ENCODE measurements at regions not wholly inside any gene's neighbourhood (a gene's known extent, or its start where the extent isn't known, plus 50 kb on each side); places are given as distances from the start of the nearest gene placed in this dataset.
"Not testable (repeated sequence)": the region's sequence is repeated elsewhere in the genome, so short reads cannot be mapped to it uniquely, and the experiment has no call there.

GRCh38 chr17:45554479-45554878 lies 64.0 kb upstream of the PLEKHM1 start:
- WGBS, 2 donors (ENCODE audit: extremely low coverage in 2 of 2, insufficient read length in 2 of 2, insufficient replicate concordance in 1 of 2) = no CpG with 5 or more reads among the region's 1 CpG
- H3K18ac ChIP-seq (ENCODE audit: low read length); H3K23ac ChIP-seq (ENCODE audit: low read depth, low read length, poor library complexity); H3K4me3 ChIP-seq (ENCODE audit: low read length in 2 of 2); H4K8ac ChIP-seq (ENCODE audit: low read depth, low read length); H3K36me3 ChIP-seq (replicated peaks in 1 of 2; ENCODE audit: control insufficient read depth in 2 of 2, insufficient read depth in 2 of 2, low read length in 2 of 2); H4K91ac ChIP-seq (ENCODE audit: low read depth, low read length, poor library complexity); H3K9me3 ChIP-seq (replicated peaks in 1 of 2; ENCODE audit: control insufficient read depth in 2 of 2, insufficient read depth in 1 of 2, low read depth in 1 of 2, low read length in 2 of 2); H3K9ac ChIP-seq (ENCODE audit: low read depth, low read length, poor library complexity); H3K27ac ChIP-seq (replicated peaks; ENCODE audit: low read length); DNase-seq (ENCODE audit: low spot score); H3K14ac ChIP-seq (ENCODE audit: low read length); H3K4me2 ChIP-seq (ENCODE audit: insufficient read depth, low read length, poor library complexity, severe bottlenecking); H2BK5ac ChIP-seq (ENCODE audit: low read length); H2BK120ac ChIP-seq (ENCODE audit: low read depth, low read length); H2AK5ac ChIP-seq (ENCODE audit: low read depth, low read length); H3K79me1 ChIP-seq (ENCODE audit: low read depth, low read length); H3K4me1 ChIP-seq (ENCODE audit: control insufficient read depth in 2 of 2, insufficient read depth in 1 of 2, low read depth in 1 of 2, low read length in 2 of 2); H2BK15ac ChIP-seq (ENCODE audit: low read length); H2BK12ac ChIP-seq (ENCODE audit: low read length); H3K4ac ChIP-seq (ENCODE audit: low read length); H2AFZ ChIP-seq (ENCODE audit: low read length); H3K27me3 ChIP-seq (ENCODE audit: control insufficient read depth in 3 of 3, insufficient read depth in 3 of 3, low read depth in 1 of 3, low read length in 3 of 3): not testable (repeated sequence)

- H3K4me3 ChIP-seq (ENCODE audit: low read length in 2 of 2); H3K9me3 ChIP-seq (replicated peaks in 1 of 2; ENCODE audit: control insufficient read depth in 2 of 2, insufficient read depth in 1 of 2, low read depth in 1 of 2, low read length in 2 of 2); H3K14ac ChIP-seq (ENCODE audit: low read length); H2BK5ac ChIP-seq (ENCODE audit: low read length); H3K4me2 ChIP-seq (ENCODE audit: insufficient read depth, low read length, poor library complexity, severe bottlenecking); DNase-seq (ENCODE audit: low spot score); H2BK15ac ChIP-seq (ENCODE audit: low read length); H3K9ac ChIP-seq (ENCODE audit: low read depth, low read length, poor library complexity); H2AK5ac ChIP-seq (ENCODE audit: low read depth, low read length); H3K27ac ChIP-seq (replicated peaks; ENCODE audit: low read length); H3K79me1 ChIP-seq (ENCODE audit: low read depth, low read length); H3K27me3 ChIP-seq (ENCODE audit: control insufficient read depth in 3 of 3, insufficient read depth in 3 of 3, low read depth in 1 of 3, low read length in 3 of 3); H4K91ac ChIP-seq (ENCODE audit: low read depth, low read length, poor library complexity); H2BK12ac ChIP-seq (ENCODE audit: low read length); H3K4ac ChIP-seq (ENCODE audit: low read length); H3K36me3 ChIP-seq (replicated peaks in 1 of 2; ENCODE audit: control insufficient read depth in 2 of 2, insufficient read depth in 2 of 2, low read length in 2 of 2); H3K18ac ChIP-seq (ENCODE audit: low read length); H2AFZ ChIP-seq (ENCODE audit: low read length); H3K23ac ChIP-seq (ENCODE audit: low read depth, low read length, poor library complexity); H2BK120ac ChIP-seq (ENCODE audit: low read depth, low read length); H4K8ac ChIP-seq (ENCODE audit: low read depth, low read length); H3K4me1 ChIP-seq (ENCODE audit: control insufficient read depth in 2 of 2, insufficient read depth in 1 of 2, low read depth in 1 of 2, low read length in 2 of 2): not testable (repeated sequence)
- no CpG with 5 or more reads among the region's 1 CpG for WGBS, 2 donors (ENCODE audit: extremely low coverage in 2 of 2, insufficient read length in 2 of 2, insufficient replicate concordance in 1 of 2)
Observed at GRCh38 chr17:45558821-45559220, 68.3 kb upstream of the PLEKHM1 start.

- not testable (repeated sequence) for H3K23ac ChIP-seq (ENCODE audit: low read depth, low read length, poor library complexity); H4K8ac ChIP-seq (ENCODE audit: low read depth, low read length); H3K4me2 ChIP-seq (ENCODE audit: insufficient read depth, low read length, poor library complexity, severe bottlenecking); H2BK15ac ChIP-seq (ENCODE audit: low read length); H3K9me3 ChIP-seq (replicated peaks in 1 of 2; ENCODE audit: control insufficient read depth in 2 of 2, insufficient read depth in 1 of 2, low read depth in 1 of 2, low read length in 2 of 2); H3K27me3 ChIP-seq (ENCODE audit: control insufficient read depth in 3 of 3, insufficient read depth in 3 of 3, low read depth in 1 of 3, low read length in 3 of 3); H3K14ac ChIP-seq (ENCODE audit: low read length); H2AFZ ChIP-seq (ENCODE audit: low read length); H2AK5ac ChIP-seq (ENCODE audit: low read depth, low read length); H2BK12ac ChIP-seq (ENCODE audit: low read length); DNase-seq (ENCODE audit: low spot score); H3K4ac ChIP-seq (ENCODE audit: low read length); H3K4me1 ChIP-seq (ENCODE audit: control insufficient read depth in 2 of 2, insufficient read depth in 1 of 2, low read depth in 1 of 2, low read length in 2 of 2); H3K9ac ChIP-seq (ENCODE audit: low read depth, low read length, poor library complexity); H2BK120ac ChIP-seq (ENCODE audit: low read depth, low read length); H3K4me3 ChIP-seq (ENCODE audit: low read length in 2 of 2); H2BK5ac ChIP-seq (ENCODE audit: low read length); H3K27ac ChIP-seq (replicated peaks; ENCODE audit: low read length); H4K91ac ChIP-seq (ENCODE audit: low read depth, low read length, poor library complexity); H3K79me1 ChIP-seq (ENCODE audit: low read depth, low read length); H3K36me3 ChIP-seq (replicated peaks in 1 of 2; ENCODE audit: control insufficient read depth in 2 of 2, insufficient read depth in 2 of 2, low read length in 2 of 2); H3K18ac ChIP-seq (ENCODE audit: low read length)
- WGBS, 2 donors (ENCODE audit: extremely low coverage in 2 of 2, insufficient read length in 2 of 2, insufficient replicate concordance in 1 of 2) = no CpG with 5 or more reads among the region's 4 CpGs
Observed at GRCh38 chr17:45562868-45563267, 72.3 kb upstream of the PLEKHM1 start.

GRCh38 chr17:45563283-45563682 lies 72.8 kb upstream of the PLEKHM1 start:
- not testable (repeated sequence) for H2BK12ac ChIP-seq (ENCODE audit: low read length); H2BK120ac ChIP-seq (ENCODE audit: low read depth, low read length); H3K4me3 ChIP-seq (ENCODE audit: low read length in 2 of 2); H3K9me3 ChIP-seq (replicated peaks in 1 of 2; ENCODE audit: control insufficient read depth in 2 of 2, insufficient read depth in 1 of 2, low read depth in 1 of 2, low read length in 2 of 2); H3K36me3 ChIP-seq (replicated peaks in 1 of 2; ENCODE audit: control insufficient read depth in 2 of 2, insufficient read depth in 2 of 2, low read length in 2 of 2); H3K79me1 ChIP-seq (ENCODE audit: low read depth, low read length); H3K27me3 ChIP-seq (ENCODE audit: control insufficient read depth in 3 of 3, insufficient read depth in 3 of 3, low read depth in 1 of 3, low read length in 3 of 3); H3K4me2 ChIP-seq (ENCODE audit: insufficient read depth, low read length, poor library complexity, severe bottlenecking); H3K9ac ChIP-seq (ENCODE audit: low read depth, low read length, poor library complexity); H2BK5ac ChIP-seq (ENCODE audit: low read length); H4K8ac ChIP-seq (ENCODE audit: low read depth, low read length); H3K27ac ChIP-seq (replicated peaks; ENCODE audit: low read length); H3K18ac ChIP-seq (ENCODE audit: low read length); H3K23ac ChIP-seq (ENCODE audit: low read depth, low read length, poor library complexity); DNase-seq (ENCODE audit: low spot score); H2AFZ ChIP-seq (ENCODE audit: low read length); H3K4ac ChIP-seq (ENCODE audit: low read length); H2BK15ac ChIP-seq (ENCODE audit: low read length); H3K14ac ChIP-seq (ENCODE audit: low read length); H4K91ac ChIP-seq (ENCODE audit: low read depth, low read length, poor library complexity); H3K4me1 ChIP-seq (ENCODE audit: control insufficient read depth in 2 of 2, insufficient read depth in 1 of 2, low read depth in 1 of 2, low read length in 2 of 2); H2AK5ac ChIP-seq (ENCODE audit: low read depth, low read length)
- WGBS, 2 donors (ENCODE audit: extremely low coverage in 2 of 2, insufficient read length in 2 of 2, insufficient replicate concordance in 1 of 2) = no CpG with 5 or more reads among the region's 3 CpGs
